ENCODE measurements at regions not wholly inside any gene's neighbourhood (a gene's known extent, or its start where the extent isn't known, plus 50 kb on each side); places are given as distances from the start of the nearest gene placed in this dataset.

GRCh38 chr1:22342734-22343191 lies 108.9 kb upstream of the ZBTB40 start:
- no peak for TF ChIP-seq HNRNPLL (IDR thresholded peaks at IDR 0.05; ENCODE audit: low read depth, low read length, poor library complexity, severe bottlenecking)
- no peak for TF ChIP-seq BCLAF1 (IDR thresholded peaks at IDR 0.05)
- no peak for TF ChIP-seq POLR2A (IDR thresholded peaks at IDR 0.05; ENCODE audit: insufficient read depth in 1 of 2, low read depth in 2 of 2, low read length in 2 of 2)
- no peak for TF ChIP-seq THRA (CRISPR knock-in tag; IDR thresholded peaks at IDR 0.05; ENCODE audit: borderline replicate concordance)
- no peak for TF ChIP-seq MYNN (CRISPR knock-in tag; IDR thresholded peaks at IDR 0.05; ENCODE audit: low read depth)
- no peak for TF ChIP-seq ZBTB21 (CRISPR knock-in tag; IDR thresholded peaks at IDR 0.05)
- TF ChIP-seq, protein P1, sequence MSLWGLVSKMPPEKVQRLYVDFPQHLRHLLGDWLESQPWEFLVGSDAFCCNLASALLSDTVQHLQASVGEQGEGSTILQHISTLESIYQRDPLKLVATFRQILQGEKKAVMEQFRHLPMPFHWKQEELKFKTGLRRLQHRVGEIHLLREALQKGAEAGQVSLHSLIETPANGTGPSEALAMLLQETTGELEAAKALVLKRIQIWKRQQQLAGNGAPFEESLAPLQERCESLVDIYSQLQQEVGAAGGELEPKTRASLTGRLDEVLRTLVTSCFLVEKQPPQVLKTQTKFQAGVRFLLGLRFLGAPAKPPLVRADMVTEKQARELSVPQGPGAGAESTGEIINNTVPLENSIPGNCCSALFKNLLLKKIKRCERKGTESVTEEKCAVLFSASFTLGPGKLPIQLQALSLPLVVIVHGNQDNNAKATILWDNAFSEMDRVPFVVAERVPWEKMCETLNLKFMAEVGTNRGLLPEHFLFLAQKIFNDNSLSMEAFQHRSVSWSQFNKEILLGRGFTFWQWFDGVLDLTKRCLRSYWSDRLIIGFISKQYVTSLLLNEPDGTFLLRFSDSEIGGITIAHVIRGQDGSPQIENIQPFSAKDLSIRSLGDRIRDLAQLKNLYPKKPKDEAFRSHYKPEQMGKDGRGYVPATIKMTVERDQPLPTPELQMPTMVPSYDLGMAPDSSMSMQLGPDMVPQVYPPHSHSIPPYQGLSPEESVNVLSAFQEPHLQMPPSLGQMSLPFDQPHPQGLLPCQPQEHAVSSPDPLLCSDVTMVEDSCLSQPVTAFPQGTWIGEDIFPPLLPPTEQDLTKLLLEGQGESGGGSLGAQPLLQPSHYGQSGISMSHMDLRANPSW (CRISPR knock-in tag; IDR thresholded peaks at IDR 0.05; ENCODE audit: borderline replicate concordance), result no peak
- no peak for TF ChIP-seq SIN3A (IDR thresholded peaks at IDR 0.05; ENCODE audit: borderline replicate concordance, low read depth, low read length)
- no peak for TF ChIP-seq KLF6 (CRISPR knock-in tag; IDR thresholded peaks at IDR 0.05)
- TF ChIP-seq ZNF326 (CRISPR knock-in tag; IDR thresholded peaks at IDR 0.05; ENCODE audit: borderline replicate concordance), result no peak
- TF ChIP-seq ZNF274 (CRISPR knock-in tag; IDR thresholded peaks at IDR 0.05), result no peak
- TF ChIP-seq NFE2 (CRISPR knock-in tag; IDR thresholded peaks at IDR 0.05), result no peak
- no peak for TF ChIP-seq LCORL (IDR thresholded peaks at IDR 0.05)
- no peak for TF ChIP-seq LCORL (CRISPR knock-in tag; IDR thresholded peaks at IDR 0.05)

Data from HepG2 (cell line).